Glutamatergic neuron (in vitro differentiated cells): ENCODE measurements at regions not wholly inside any gene's neighbourhood (a gene's known extent, or its start where the extent isn't known, plus 50 kb on each side); places are given as distances from the start of the nearest gene placed in this dataset.

ENCODE experiments used
- DNase-seq: peaks from one replicate; pipeline ENCODE4 v3.0.0; 2022
- H3K27ac Mint-ChIP-seq: one replicate; pipeline ENCODE4 v1.8.0; 2020; ENCODE audit warnings: mild to moderate bottlenecking, mixed read lengths, inconsistent platforms; ENCODE audit not compliant: unreplicated experiment
- H3K27me3 Mint-ChIP-seq: one replicate; pipeline ENCODE4 v1.8.0; 2020; ENCODE audit warnings: mild to moderate bottlenecking, moderate library complexity, mixed read lengths, inconsistent platforms; ENCODE audit not compliant: unreplicated experiment
- H3K36me3 Mint-ChIP-seq: one replicate; pipeline ENCODE4 v1.8.0; 2020; ENCODE audit warnings: mild to moderate bottlenecking, mixed read lengths, inconsistent platforms; ENCODE audit not compliant: unreplicated experiment
- H3K4me1 Mint-ChIP-seq: one replicate; pipeline ENCODE4 v1.8.0; 2020; ENCODE audit warnings: mild to moderate bottlenecking, low read depth, mixed read lengths, inconsistent platforms; ENCODE audit not compliant: unreplicated experiment
- H3K4me3 Mint-ChIP-seq: one replicate; pipeline ENCODE4 v1.8.0; 2020; ENCODE audit warnings: mild to moderate bottlenecking, mixed read lengths, inconsistent platforms; ENCODE audit not compliant: unreplicated experiment
- H3K9me3 Mint-ChIP-seq: one replicate; pipeline ENCODE4 v1.8.0; 2020; ENCODE audit warnings: mild to moderate bottlenecking, moderate library complexity, mixed read lengths, inconsistent platforms; ENCODE audit not compliant: unreplicated experiment
- CTCF ChIP-seq: fragments of 200-600 bp; sonication (generic); IDR thresholded peaks from one replicate; pipeline ENCODE4 v1.5.0; 2021; ENCODE audit not compliant: partially characterized antibody, unreplicated experiment

DNA sequence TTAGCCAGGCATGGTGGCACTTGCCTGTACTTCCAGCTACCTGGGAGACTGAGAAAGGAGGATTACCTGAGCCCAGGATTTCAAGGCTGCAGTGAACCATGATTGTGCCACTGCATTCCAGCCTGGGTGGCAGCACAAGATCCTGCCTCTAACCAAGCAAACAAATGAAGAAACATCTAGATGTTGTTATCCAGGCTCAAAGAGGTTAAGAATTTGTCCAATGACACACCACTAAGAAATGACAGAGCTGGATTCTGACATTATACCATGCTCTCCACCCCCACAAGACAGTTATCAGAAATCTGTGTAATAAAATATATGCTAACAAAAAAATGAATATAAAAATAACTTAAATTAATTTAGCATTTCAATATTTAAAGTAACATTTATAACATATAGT lies 925.5 kb upstream of the SLC35B3 start:
- Mint-ChIP-seq H3K27me3 (no peaks in the 10 kb centered on the region), H3K4me3 (no peak overlapping the region), H3K4me1 (no peaks in the 10 kb centered on the region), H3K27ac (no peak overlapping the region), H3K9me3 (no peaks in the 10 kb centered on the region), H3K36me3 (no peaks in the 10 kb centered on the region)
- DNase-seq: no peak
- TF ChIP-seq CTCF: no peak

- no peak overlapping the region for H3K4me3 Mint-ChIP-seq
- no peaks in the 10 kb centered on the region for H3K9me3 Mint-ChIP-seq
- H3K36me3 Mint-ChIP-seq: no peaks in the 10 kb centered on the region
- H3K4me1 Mint-ChIP-seq: no peaks in the 10 kb centered on the region
- no peak overlapping the region for H3K27ac Mint-ChIP-seq
- no peak for DNase-seq
- H3K27me3 Mint-ChIP-seq: no peaks in the 10 kb centered on the region
- TF ChIP-seq CTCF: no peak
Observed at GRCh38 chr6:9347608-9348007, 912.3 kb upstream of the SLC35B3 start.

DNA sequence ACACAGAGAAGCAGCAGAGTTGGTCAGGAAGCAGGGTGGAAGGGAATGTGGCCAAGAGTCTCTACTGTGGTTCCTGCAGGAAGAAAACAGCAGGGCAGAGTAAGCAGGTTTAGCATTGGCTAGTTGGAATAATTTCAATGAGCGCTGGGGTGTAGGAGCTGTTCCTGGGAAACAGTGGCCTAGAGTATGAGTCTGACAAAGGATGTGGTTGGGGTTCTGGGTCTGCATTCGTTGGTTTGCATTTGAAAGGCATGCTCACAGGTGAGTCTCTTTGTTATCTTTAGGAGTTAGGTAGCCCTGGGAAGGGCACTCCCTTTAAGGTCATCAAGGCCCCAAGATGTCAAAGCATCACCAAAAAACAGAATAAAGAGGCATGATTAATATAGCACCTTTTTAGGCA lies 911.6 kb upstream of the SLC35B3 start:
- DNase-seq: no peak
- Mint-ChIP-seq H3K27ac (no peak overlapping the region), H3K36me3 (no peaks in the 10 kb centered on the region), H3K4me1 (no peaks in the 10 kb centered on the region), H3K9me3 (no peaks in the 10 kb centered on the region), H3K27me3 (no peaks in the 10 kb centered on the region), H3K4me3 (no peak overlapping the region)
- TF ChIP-seq CTCF: no peak

GRCh38 chr6:9335431-9335830 lies 900.1 kb upstream of the SLC35B3 start:
- H3K9me3 Mint-ChIP-seq: peaks cover 3% of the 10 kb centered on the region
- H3K4me3 Mint-ChIP-seq: no peak overlapping the region
- H3K4me1 Mint-ChIP-seq: peaks cover 11% of the 10 kb centered on the region
- no peak for DNase-seq
- H3K36me3 Mint-ChIP-seq: no peaks in the 10 kb centered on the region
- no peaks in the 10 kb centered on the region for H3K27me3 Mint-ChIP-seq
- no peak for TF ChIP-seq CTCF
- no peak overlapping the region for H3K27ac Mint-ChIP-seq

DNA sequence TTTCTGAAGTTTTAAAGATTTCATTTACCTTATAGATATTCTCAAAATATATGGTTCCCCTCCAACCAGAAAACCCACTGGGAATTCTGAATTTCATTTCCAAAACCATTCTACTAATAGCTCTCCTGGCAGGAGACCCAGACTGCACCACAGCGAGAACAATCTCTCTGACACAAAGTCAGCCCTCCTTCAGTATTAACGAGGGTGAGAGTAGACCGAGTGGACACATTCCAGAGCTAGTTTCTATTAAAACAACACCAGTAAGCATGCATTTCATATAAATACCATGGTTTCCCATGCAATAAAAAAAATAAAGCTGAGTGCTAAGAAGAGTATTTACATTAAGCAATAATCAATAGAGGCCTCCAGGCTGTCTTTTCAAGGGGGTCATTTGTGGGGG lies 899.6 kb upstream of the SLC35B3 start:
- H3K4me3 Mint-ChIP-seq: no peak overlapping the region
- DNase-seq: no peak
- H3K27ac Mint-ChIP-seq: no peak overlapping the region
- no peak for TF ChIP-seq CTCF
- no peaks in the 10 kb centered on the region for H3K36me3 Mint-ChIP-seq
- H3K9me3 Mint-ChIP-seq: peaks cover 3% of the 10 kb centered on the region
- H3K27me3 Mint-ChIP-seq: no peaks in the 10 kb centered on the region
- peaks cover 11% of the 10 kb centered on the region for H3K4me1 Mint-ChIP-seq
